Activated CD4-positive, alpha-beta memory T cell treated with anti-CD3 and anti-CD28 coated beads for 36 hours (primary cell): ENCODE measurements at regions not wholly inside any gene's neighbourhood (a gene's known extent, or its start where the extent isn't known, plus 50 kb on each side); places are given as distances from the start of the nearest gene placed in this dataset.
"Not testable (repeated sequence)": the region's sequence is repeated elsewhere in the genome, so short reads cannot be mapped to it uniquely, and the experiment has no call there.

Experiments used
- CTCF ChIA-PET: fragments of 350-600 bp; sonication (Branson Sonifier 250); formaldehyde crosslinking; loops from one replicate; lab custom pipeline; 2021; ENCODE audit warnings: antibody characterized with exemption, inconsistent platforms; lab: Charles Lee
- POLR2A ChIA-PET: fragments of 350-600 bp; sonication (Branson Sonifier 250); formaldehyde crosslinking; loops from one replicate; lab custom pipeline; 2021; ENCODE audit warnings: antibody characterized with exemption; lab: Charles Lee
- DNase-seq: peaks from one replicate; pipeline ENCODE4 v3.0.0-alpha.2; 2020
- H3K27ac Mint-ChIP-seq: one replicate; pipeline ENCODE4 v1.8.0; 2021; ENCODE audit warnings: mixed read lengths
- H3K27me3 Mint-ChIP-seq: one replicate; pipeline ENCODE4 v1.8.0; 2021; ENCODE audit warnings: mixed read lengths
- H3K36me3 Mint-ChIP-seq: one replicate; pipeline ENCODE4 v1.8.0; 2021; ENCODE audit warnings: mixed read lengths
- H3K4me1 Mint-ChIP-seq: one replicate; pipeline ENCODE4 v1.8.0; 2021; ENCODE audit warnings: low read depth, mixed read lengths
- H3K4me3 Mint-ChIP-seq: one replicate; pipeline ENCODE4 v1.8.0; 2021; ENCODE audit warnings: mild to moderate bottlenecking, mixed read lengths
- H3K9me3 Mint-ChIP-seq: one replicate; pipeline ENCODE4 v1.8.0; 2021; ENCODE audit warnings: mixed read lengths
- intact Hi-C: fragments of 100-400 bp; cut with micrococcal nuclease; formaldehyde crosslinking; loops from one replicate; pipeline ENCODE4 v1.15.1; 2023

DNA sequence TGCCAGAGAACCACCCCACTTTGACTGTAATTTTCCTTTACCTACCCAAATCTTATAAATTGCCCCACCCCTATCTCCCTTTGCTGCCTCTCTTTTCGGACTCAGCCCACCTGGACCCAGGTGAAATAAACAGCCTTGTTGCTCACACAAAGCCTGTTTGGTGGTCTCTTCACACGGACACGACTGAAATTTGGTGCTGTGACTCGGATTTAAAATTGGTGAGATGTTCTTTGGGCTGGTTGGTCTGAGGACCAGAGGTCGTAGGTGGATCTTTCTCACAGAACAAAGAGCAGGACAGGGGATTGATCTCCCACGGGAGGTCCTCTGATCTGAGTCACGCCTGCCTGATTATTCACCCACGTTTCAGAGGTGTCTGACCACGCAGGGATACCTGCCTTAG is 328.6 kb upstream of the KCNMB2 start:
- H3K9me3 Mint-ChIP-seq, H3K36me3 Mint-ChIP-seq, H3K4me1 Mint-ChIP-seq, H3K27ac Mint-ChIP-seq, POLR2A ChIA-PET, intact Hi-C loops, H3K4me3 Mint-ChIP-seq, H3K27me3 Mint-ChIP-seq, CTCF ChIA-PET, DNase-seq: not testable (repeated sequence)

DNA sequence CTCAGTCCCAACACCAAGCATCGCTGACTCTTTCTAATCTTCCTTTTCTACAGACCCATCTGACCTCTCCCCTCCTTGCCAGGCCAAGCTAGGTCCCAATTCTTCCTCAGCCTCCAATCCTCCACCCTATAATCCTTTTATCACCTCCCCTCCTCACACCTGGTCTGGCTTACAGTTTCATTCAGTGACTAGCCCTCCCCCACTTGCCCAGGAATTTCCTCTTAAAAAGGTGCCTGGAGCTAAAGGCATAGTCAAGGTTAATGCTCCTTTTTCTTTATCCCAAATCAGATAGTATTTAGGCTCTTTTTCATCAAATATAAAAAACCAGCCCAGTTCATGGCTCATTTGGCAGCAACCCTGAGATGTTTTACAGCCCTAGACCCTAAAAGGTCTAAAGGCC is 327.1 kb upstream of the KCNMB2 start:
- H3K36me3 Mint-ChIP-seq, CTCF ChIA-PET, POLR2A ChIA-PET, H3K27ac Mint-ChIP-seq, H3K27me3 Mint-ChIP-seq, DNase-seq, H3K4me1 Mint-ChIP-seq, intact Hi-C loops, H3K9me3 Mint-ChIP-seq, H3K4me3 Mint-ChIP-seq: not testable (repeated sequence)

DNA sequence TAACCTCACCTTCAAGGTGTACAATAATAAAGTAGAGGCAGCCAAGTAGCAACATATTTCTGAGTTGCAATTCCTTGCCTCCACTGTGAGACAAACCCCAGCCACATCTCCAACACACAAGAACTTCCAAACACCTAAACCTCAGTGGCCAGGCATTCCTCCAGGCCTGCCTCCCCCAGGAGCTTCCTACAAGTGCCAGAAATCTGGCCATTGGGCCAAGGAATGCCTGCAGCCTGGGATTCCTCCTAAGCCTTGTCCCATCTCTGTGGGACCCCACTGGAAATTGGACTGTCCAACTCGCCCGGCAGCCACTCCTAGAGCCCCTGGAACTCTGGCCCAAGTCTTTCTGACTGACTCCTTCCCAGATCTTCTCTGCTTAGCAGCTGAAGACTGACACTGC is 326.6 kb upstream of the KCNMB2 start:
- POLR2A ChIA-PET, DNase-seq, intact Hi-C loops, H3K4me3 Mint-ChIP-seq, H3K36me3 Mint-ChIP-seq, H3K4me1 Mint-ChIP-seq, CTCF ChIA-PET, H3K9me3 Mint-ChIP-seq, H3K27me3 Mint-ChIP-seq, H3K27ac Mint-ChIP-seq: not testable (repeated sequence)

DNA sequence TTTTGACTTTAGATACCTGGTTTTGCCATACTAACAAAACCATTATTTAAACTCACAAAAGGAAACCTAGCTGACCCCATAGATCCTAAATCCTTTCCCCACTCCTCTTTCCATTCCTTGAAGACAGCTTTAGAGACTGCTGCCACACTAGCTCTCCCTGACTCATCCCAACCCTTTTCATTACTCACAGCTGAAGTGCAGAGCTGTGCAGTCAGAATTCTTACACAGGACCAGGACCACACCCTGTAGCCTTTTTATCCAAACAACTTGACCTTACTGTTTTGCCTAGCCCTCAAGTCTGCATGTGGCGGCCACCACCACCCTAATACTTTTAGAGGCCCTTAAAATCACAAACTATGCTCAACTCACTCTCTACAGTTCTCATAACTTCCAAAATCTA is 325.1 kb upstream of the KCNMB2 start:
- intact Hi-C loops, CTCF ChIA-PET, H3K4me3 Mint-ChIP-seq, H3K27me3 Mint-ChIP-seq, H3K36me3 Mint-ChIP-seq, H3K9me3 Mint-ChIP-seq, H3K27ac Mint-ChIP-seq, H3K4me1 Mint-ChIP-seq, DNase-seq, POLR2A ChIA-PET: not testable (repeated sequence)

DNA sequence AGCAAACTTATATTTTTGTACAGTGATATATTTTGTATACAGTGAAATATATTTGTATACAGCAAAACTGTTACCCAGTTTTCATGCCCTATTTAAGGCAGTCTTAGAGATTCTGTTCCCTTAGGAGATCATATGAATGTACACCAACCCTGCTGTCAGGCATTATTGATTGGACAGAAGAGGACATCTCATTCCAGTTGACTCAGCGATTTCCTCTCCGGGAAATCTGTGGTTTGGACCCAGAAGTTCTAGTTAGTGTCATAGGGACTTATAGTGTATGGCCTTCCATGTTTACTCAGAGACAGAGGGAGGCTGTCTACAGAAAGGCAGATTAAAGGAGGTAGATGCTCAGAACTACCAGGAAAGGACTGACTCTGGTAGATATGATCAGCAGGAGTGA is 318.8 kb upstream of the KCNMB2 start:
- no peaks in the 10 kb centered on the region for H3K9me3 Mint-ChIP-seq
- no peak overlapping the region for H3K27ac Mint-ChIP-seq
- ChIA-PET CTCF (no interaction called here), POLR2A (no interaction called here)
- H3K36me3 Mint-ChIP-seq: no peaks in the 10 kb centered on the region
- no peak for DNase-seq
- no peaks in the 10 kb centered on the region for H3K4me1 Mint-ChIP-seq
- peaks cover 4% of the 10 kb centered on the region for H3K27me3 Mint-ChIP-seq
- intact Hi-C loops: no loop called here
- H3K4me3 Mint-ChIP-seq: no peak overlapping the region

DNA sequence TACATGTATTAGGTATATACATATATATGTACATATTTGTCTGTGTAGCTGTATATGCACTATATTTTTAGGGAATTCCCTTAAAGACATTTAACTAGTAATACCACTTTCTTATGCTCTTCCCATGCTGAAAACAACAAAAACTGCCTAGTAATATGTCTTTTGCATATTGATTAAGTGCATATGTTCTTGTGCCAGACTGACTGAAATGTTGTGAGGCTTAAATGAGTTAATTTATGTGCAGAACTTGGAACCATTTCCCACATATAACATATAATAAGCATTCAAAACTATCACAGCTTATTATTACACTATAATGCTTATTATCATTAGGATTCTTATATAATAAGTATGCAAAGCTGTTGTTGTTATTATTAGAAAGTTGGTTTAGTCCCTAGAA is 318.0 kb upstream of the KCNMB2 start:
- no peaks in the 10 kb centered on the region for H3K9me3 Mint-ChIP-seq
- H3K27ac Mint-ChIP-seq: no peak overlapping the region
- CTCF ChIA-PET: no interaction called here

DNA sequence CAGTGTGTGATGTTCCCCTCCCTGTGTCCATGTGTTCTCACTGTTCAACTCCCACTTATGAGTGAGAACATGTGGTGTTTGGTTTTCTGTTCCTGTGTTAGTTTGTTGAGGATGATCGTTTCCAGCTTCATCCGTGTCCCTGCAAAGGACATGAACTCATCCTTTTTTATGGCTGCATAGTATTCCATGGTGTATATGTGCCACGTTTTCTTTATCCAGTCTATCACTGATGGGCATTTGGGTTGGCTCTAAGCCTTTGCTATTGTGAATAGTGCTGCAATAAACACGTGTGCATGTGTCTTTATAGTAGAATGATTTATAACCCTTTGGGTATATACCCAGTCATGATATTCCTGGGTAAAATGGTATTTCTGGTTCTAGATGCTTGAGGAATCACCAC is 316.6 kb upstream of the KCNMB2 start:
- H3K27me3 Mint-ChIP-seq, H3K36me3 Mint-ChIP-seq, DNase-seq, H3K27ac Mint-ChIP-seq, H3K4me1 Mint-ChIP-seq, CTCF ChIA-PET, intact Hi-C loops, H3K4me3 Mint-ChIP-seq, H3K9me3 Mint-ChIP-seq, POLR2A ChIA-PET: not testable (repeated sequence)

More for the DNA sequence above, 318.0 kb upstream of the KCNMB2 start:
- H3K27me3 Mint-ChIP-seq: peaks cover 4% of the 10 kb centered on the region
- H3K36me3 Mint-ChIP-seq: no peaks in the 10 kb centered on the region
- no peak for DNase-seq
- H3K4me1 Mint-ChIP-seq: no peaks in the 10 kb centered on the region
- intact Hi-C loops: no loop called here
- no peak overlapping the region for H3K4me3 Mint-ChIP-seq
- POLR2A ChIA-PET: no interaction called here

DNA sequence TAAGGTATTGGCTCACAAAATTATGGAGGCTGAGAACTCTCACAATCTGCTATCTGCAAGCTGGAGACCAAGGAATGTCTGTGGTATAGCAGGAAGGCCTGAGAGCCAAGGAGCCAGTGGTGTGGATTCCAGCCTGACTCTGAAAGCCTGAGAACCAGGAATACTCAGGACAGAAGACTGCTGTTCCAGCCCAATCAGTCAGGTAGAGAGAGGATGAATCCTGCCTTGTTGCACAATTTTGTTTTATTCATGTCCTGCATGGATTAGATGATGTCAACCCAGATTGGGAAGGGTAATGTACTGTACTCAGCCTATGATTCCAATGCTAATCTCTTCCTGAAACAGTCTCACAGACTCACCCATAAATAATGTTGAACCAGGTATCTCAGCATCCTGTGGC is 312.4 kb upstream of the KCNMB2 start:
- Mint-ChIP-seq H3K9me3 (no peaks in the 10 kb centered on the region), H3K27ac (no peak overlapping the region), H3K4me1 (no peaks in the 10 kb centered on the region), H3K27me3 (peaks cover 4% of the 10 kb centered on the region), H3K4me3 (no peak overlapping the region), H3K36me3 (no peaks in the 10 kb centered on the region)
- POLR2A ChIA-PET: no interaction called here
- no peak for DNase-seq
- CTCF ChIA-PET: no interaction called here
- intact Hi-C loops: no loop called here

DNA sequence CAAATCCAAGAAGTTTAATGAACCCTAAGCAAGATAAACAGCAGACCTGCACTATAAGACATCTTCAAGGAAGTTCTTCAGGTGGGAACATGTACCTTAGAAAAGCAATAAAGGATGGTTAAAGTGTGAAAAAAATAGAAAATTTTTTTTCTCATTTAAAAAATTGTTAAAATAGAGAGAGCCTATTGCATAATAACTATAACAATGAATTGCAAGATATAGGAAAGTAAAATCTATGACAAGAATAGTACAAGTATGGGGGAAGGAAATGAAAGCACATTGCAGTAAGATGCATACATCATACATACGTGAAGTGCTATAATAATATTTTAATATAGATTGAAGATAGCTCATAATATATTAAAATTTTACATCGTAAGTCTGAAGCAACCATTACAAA is 310.1 kb upstream of the KCNMB2 start:
- no peaks in the 10 kb centered on the region for H3K4me1 Mint-ChIP-seq

DNA sequence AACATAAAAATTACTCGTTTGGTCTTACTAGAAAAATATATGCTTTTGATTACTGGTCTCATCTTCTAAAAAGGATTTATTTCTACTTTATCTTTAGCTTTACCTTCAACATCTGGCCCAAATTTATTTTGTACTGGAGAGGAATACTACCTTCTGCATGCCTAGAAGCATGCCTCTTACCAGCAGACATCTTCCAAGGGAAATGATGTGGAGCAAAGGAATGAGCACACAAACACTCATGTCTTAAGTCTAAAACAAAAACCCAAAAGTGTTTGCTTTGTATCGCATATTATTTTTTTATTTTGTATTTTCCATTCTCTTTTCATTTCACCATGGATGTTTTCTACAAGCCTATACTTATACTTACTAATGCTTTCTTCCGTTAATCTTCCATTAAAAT is 304.6 kb upstream of the KCNMB2 start:
- no peaks in the 10 kb centered on the region for H3K9me3 Mint-ChIP-seq
- POLR2A ChIA-PET: no interaction called here
- H3K4me3 Mint-ChIP-seq: no peak overlapping the region
- DNase-seq: no peak
- CTCF ChIA-PET: no interaction called here
- H3K27ac Mint-ChIP-seq: no peak overlapping the region
- no peaks in the 10 kb centered on the region for H3K4me1 Mint-ChIP-seq
- intact Hi-C loops: no loop called here
- no peaks in the 10 kb centered on the region for H3K36me3 Mint-ChIP-seq
- no peaks in the 10 kb centered on the region for H3K27me3 Mint-ChIP-seq

More for the DNA sequence above, 310.1 kb upstream of the KCNMB2 start:
- Mint-ChIP-seq H3K36me3 (no peaks in the 10 kb centered on the region), H3K27me3 (peaks cover 3% of the 10 kb centered on the region), H3K27ac (no peak overlapping the region), H3K9me3 (no peaks in the 10 kb centered on the region), H3K4me3 (no peak overlapping the region)
- intact Hi-C loops: no loop called here
- DNase-seq: no peak
- CTCF ChIA-PET: no interaction called here
- POLR2A ChIA-PET: no interaction called here

DNA sequence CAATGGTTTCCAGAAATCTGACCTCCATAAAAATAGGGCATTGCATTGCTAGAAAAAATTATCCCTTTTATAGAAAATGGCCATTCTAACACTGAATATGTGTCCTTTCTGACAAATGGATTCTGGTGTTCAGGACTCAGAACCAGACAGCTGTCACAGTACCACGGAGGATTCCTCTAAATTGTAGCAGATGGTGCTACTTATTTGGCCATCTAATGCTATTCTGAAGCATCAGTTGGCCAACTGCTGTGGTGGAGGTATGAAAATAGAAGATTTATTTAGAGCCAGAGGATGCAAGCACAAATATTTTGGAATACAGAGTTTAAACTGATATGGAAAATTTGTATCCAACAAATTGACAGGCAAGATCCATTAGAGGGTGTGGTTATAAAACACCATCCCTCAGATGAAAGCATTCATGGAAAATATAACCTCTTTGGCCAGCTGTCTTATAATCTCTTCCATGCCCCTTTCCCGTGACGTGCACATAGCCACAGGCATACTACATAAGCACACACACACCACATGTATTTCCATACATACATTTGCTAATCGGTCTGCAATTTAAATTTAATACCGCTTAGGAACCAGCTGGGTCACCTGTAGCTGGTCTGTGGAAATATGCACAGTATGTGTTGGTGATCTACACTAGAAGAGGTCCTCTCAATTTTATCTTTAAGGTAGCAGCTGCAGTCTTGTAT is 302.7 kb upstream of the KCNMB2 start:
- Mint-ChIP-seq H3K36me3 (no peaks in the 10 kb centered on the region), H3K9me3 (no peaks in the 10 kb centered on the region), H3K4me3 (no peak overlapping the region), H3K27ac (no peak overlapping the region), H3K27me3 (no peaks in the 10 kb centered on the region), H3K4me1 (no peaks in the 10 kb centered on the region)
- intact Hi-C loops: no loop called here
- DNase-seq: no peak
- ChIA-PET POLR2A (no interaction called here), CTCF (no interaction called here)

DNA sequence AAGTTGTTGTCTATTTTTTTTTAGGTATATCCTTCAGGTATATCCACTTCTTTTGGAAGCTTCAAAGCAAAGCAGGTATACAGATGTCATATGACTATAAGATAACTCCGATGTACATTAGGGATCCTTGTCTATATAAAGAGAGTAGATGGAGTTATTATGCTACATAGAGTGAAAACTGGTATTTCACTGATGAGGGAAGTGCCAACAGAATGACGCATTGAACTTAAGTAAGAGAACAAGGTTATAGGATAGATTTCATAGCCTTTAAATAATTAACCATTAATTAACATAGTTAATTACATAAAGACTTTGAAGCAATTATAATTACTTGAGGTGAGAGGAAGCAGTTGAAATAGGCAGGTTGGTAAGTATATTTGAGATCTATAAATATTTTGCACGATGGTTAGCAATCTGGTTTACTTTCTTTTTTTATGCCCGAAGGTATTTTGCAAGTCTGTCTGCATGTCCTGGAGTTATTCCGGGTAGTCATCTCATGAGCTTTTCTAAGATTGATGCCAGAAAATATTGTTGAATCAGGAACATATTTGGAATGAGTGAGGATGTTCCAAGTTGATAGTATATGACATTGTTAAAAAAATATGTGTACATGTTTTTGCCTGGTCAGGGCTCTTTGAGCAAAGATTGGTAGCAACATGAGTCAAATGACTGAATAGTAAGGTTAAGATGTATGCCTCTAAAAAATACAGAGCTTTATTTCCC is 299.5 kb upstream of the KCNMB2 start:
- Mint-ChIP-seq H3K9me3 (no peaks in the 10 kb centered on the region), H3K4me3 (no peak overlapping the region), H3K36me3 (no peaks in the 10 kb centered on the region), H3K27ac (no peak overlapping the region), H3K27me3 (no peaks in the 10 kb centered on the region), H3K4me1 (no peaks in the 10 kb centered on the region)
- CTCF ChIA-PET: interaction anchor here (0.6 to 0.7 kb wide), 2 partner anchors 482 to 634 kb away, joined by 3 read pairs; no protein-coding TSS in a partner anchor
- no peak for DNase-seq
- intact Hi-C loops: no loop called here
- POLR2A ChIA-PET: no interaction called here

DNA sequence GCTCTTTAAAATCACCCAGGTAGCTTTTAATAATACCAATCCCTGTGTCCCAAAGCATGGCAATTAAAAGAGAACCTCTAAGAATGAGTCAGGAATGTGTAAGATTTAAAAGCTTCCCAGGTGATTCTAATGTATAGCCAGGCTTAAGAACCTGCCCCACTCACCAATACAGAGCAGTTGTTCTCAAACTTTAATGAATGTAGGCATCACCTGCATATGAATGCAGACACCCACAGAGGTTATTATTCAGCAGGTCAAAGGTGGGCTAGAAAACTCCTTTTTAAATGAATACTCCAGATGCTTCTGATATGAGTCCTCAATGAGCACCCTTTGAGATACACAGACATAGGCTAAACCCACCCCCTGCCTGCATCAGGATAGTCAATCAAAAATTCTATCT is 298.1 kb upstream of the KCNMB2 start:
- Mint-ChIP-seq H3K27me3 (no peaks in the 10 kb centered on the region), H3K4me1 (no peaks in the 10 kb centered on the region), H3K9me3 (no peaks in the 10 kb centered on the region), H3K36me3 (no peaks in the 10 kb centered on the region), H3K27ac (no peak overlapping the region), H3K4me3 (no peak overlapping the region)
- CTCF ChIA-PET: interaction anchor here (0.6 kb wide), 1 partner anchor 739 kb away, joined by 6 read pairs; no protein-coding TSS in a partner anchor
- intact Hi-C loops: no loop called here
- POLR2A ChIA-PET: no interaction called here
- DNase-seq: no peak
